ENCODE measurements at regions not wholly inside any gene's neighbourhood (a gene's known extent, or its start where the extent isn't known, plus 50 kb on each side); places are given as distances from the start of the nearest gene placed in this dataset.
"Not testable (repeated sequence)": the region's sequence is repeated elsewhere in the genome, so short reads cannot be mapped to it uniquely, and the experiment has no call there.

- DNase-seq = no peak
These were observed 54.4 kb upstream of the LGR5 start for GRCh38 chr12:71385155-71385554.

GRCh38 chr12:71376711-71377355 is 62.8 kb upstream of the LGR5 start:
- DNase-seq = not testable (repeated sequence)

GRCh38 chr12:71371122-71371521 is 68.5 kb upstream of the LGR5 start:
- no peak for DNase-seq

- no peak for DNase-seq
These were observed 79.6 kb upstream of the LGR5 start for GRCh38 chr12:71360013-71360412.

GRCh38 chr12:71356569-71356968 is 83.0 kb upstream of the LGR5 start:
- DNase-seq = no peak

- DNase-seq = no peak
These were observed 84.7 kb upstream of the LGR5 start for GRCh38 chr12:71354871-71355270.

GRCh38 chr12:71353607-71354006 is 86.0 kb upstream of the LGR5 start:
- DNase-seq = no peak

- DNase-seq = no peak
These were observed 89.6 kb upstream of the LGR5 start for GRCh38 chr12:71349950-71350349.

- no peak for DNase-seq
These were observed 100.7 kb upstream of the LGR5 start for GRCh38 chr12:71338933-71339332.

- DNase-seq = no peak
These were observed 103.7 kb upstream of the LGR5 start for GRCh38 chr12:71335963-71336257.

- no peak for DNase-seq
These were observed 104.2 kb upstream of the LGR5 start for GRCh38 chr12:71335151-71335962.

GRCh38 chr12:71333418-71333817 is 106.2 kb upstream of the LGR5 start:
- no peak for DNase-seq

- DNase-seq = no peak
These were observed 109.6 kb upstream of the LGR5 start for GRCh38 chr12:71329956-71330355.

GRCh38 chr12:71321531-71321930 is 118.1 kb upstream of the LGR5 start:
- no peak for DNase-seq

- no peak for DNase-seq
These were observed 118.5 kb upstream of the LGR5 start for GRCh38 chr12:71321130-71321529.

- DNase-seq = no peak
These were observed 124.1 kb upstream of the LGR5 start for GRCh38 chr12:71315328-71315985.

GRCh38 chr12:71312768-71313403 is 126.7 kb upstream of the LGR5 start:
- DNase-seq = no peak

GRCh38 chr12:71311611-71312010 is 128.0 kb upstream of the LGR5 start:
- not testable (repeated sequence) for DNase-seq

GRCh38 chr12:71306808-71307207 is 132.8 kb upstream of the LGR5 start:
- DNase-seq = no peak

GRCh38 chr12:71304306-71304705 is 135.3 kb upstream of the LGR5 start:
- no peak for DNase-seq

- DNase-seq = no peak
These were observed 136.4 kb upstream of the LGR5 start for GRCh38 chr12:71303199-71303598.

- DNase-seq = no peak
These were observed 138.6 kb upstream of the LGR5 start for GRCh38 chr12:71300772-71301675.

Data from NCI-H146 (cell line).